Gastroesophageal sphincter (tissue), 3 donors: ENCODE measurements at regions not wholly inside any gene's neighbourhood (a gene's known extent, or its start where the extent isn't known, plus 50 kb on each side); places are given as distances from the start of the nearest gene placed in this dataset.

Source experiments
- CTCF ChIP-seq, 4 experiments: fragments of 200-600 bp in 2 of 4; fragments of 450-650 bp in 2 of 4; sonication (generic) in 1 of 4; IDR thresholded peaks; one replicate each; pipeline ENCODE4 v1.5.1; 2017 to 2019; ENCODE audit warnings: antibody characterized with exemption in 4 of 4, mild to moderate bottlenecking in 2 of 4, moderate library complexity in 2 of 4
- POLR2A ChIP-seq, 2 donors: fragments of 450-650 bp; IDR thresholded peaks; one replicate each; pipeline ENCODE4 v1.6.1; 2017; ENCODE audit warnings: antibody characterized with exemption in 2 of 2, mild to moderate bottlenecking in 2 of 2, moderate library complexity in 1 of 2

- TF ChIP-seq CTCF (IDR thresholded peaks at IDR 0.05) (no peak), POLR2A (IDR thresholded peaks at IDR 0.05) (no peak)
These were observed 80.0 kb upstream of the ZSWIM6 start for GRCh38 chr5:61251874-61252642.
